Activated naive CD4-positive, alpha-beta T cell treated with anti-CD3 and anti-CD28 coated beads, Interleukin-2, amount 50 U/mL, for 72 hours (primary cell): ENCODE measurements at regions not wholly inside any gene's neighbourhood (a gene's known extent, or its start where the extent isn't known, plus 50 kb on each side); places are given as distances from the start of the nearest gene placed in this dataset.

Source experiments
- ATAC-seq, 2 donors: fragments of 150-1000 bp; cut with Tn5 transposase; 2 replicates each; pipeline ENCODE4 v1.10.0; 2021; ENCODE audit warnings: mild to moderate bottlenecking in 2 of 2, moderate library complexity in 2 of 2
- DNase-seq, 2 donors: peaks; one replicate each; pipeline ENCODE4 v3.0.0; 2021 to 2022; ENCODE audit warnings: low spot score in 2 of 2
- H3K27ac Mint-ChIP-seq, 2 donors: one replicate each; pipeline ENCODE4 v1.8.0; 2022; ENCODE audit warnings: mild to moderate bottlenecking in 2 of 2, mixed read lengths in 2 of 2
- H3K36me3 Mint-ChIP-seq, 2 donors: one replicate each; pipeline ENCODE4 v1.8.0; 2022; ENCODE audit warnings: mixed read lengths in 2 of 2
- H3K9me3 Mint-ChIP-seq, 2 donors: one replicate each; pipeline ENCODE4 v1.8.0; 2022; ENCODE audit warnings: mixed read lengths in 2 of 2

GRCh38 chr15:52866698-52867097 is 76.6 kb upstream of the ONECUT1 start:
- H3K27ac Mint-ChIP-seq, result no peak overlapping the region
- ATAC-seq, result no peak
- no peak for DNase-seq

DNA sequence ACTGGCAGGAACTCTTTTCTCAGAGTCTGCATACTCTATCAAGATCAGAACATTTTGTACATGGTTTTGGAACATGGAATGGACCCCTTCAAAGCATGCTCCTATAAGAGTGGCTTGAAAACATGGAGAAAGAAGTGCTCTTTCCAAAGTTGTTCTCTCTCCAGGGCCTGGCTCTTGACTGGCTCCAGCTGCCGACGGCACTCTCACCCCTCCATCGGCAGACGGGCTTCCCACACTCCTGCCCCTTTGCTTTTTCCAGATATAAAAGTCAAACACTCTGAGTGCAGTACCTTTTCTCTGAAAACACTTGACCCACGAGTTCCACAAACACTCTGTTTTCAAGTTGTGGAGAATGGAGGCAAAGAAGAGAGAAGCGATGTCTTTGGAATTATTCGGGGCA is 72.5 kb upstream of the ONECUT1 start:
- Mint-ChIP-seq H3K27ac (no peak overlapping the region), H3K9me3 (peaks cover 18% of the 10 kb centered on the region in 2 donors), H3K36me3 (peaks cover 0 to 15% of the 10 kb centered on the region in 2 donors)
- DNase-seq, result no peak
- ATAC-seq, result no peak

More at GRCh38 chr15:52866698-52867097, 76.6 kb upstream of the ONECUT1 start:
- Mint-ChIP-seq H3K36me3 (peaks cover 0 to 15% of the 10 kb centered on the region in 2 donors), H3K9me3 (peaks cover 18% of the 10 kb centered on the region in 2 donors)

DNA sequence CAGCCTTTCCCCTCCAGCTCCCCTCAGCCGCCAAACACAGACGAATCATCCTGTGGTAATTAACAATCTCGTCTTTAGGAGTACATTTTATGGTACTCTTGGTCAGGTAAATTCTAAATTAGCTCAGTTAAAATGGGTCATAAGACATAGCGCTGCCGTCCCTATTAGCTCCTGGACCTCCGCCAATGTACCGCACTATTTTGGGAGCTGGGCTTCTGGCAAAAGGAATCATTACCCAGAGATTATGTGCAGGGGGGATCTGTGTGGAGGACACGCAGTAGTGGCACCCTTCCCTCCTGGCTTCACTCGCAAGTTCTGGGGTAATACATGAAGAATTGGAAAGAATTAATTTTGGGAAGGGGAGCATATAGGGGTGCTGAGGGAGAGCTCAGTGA is 68.6 kb upstream of the ONECUT1 start:
- ATAC-seq (no peak), DNase-seq (no peak)
- no peaks in the 10 kb centered on the region for H3K9me3 Mint-ChIP-seq
- no peak overlapping the region for H3K27ac Mint-ChIP-seq
- no peaks in the 10 kb centered on the region for H3K36me3 Mint-ChIP-seq

- Mint-ChIP-seq H3K27ac (no peak overlapping the region), H3K9me3 (no peaks in the 10 kb centered on the region), H3K36me3 (no peaks in the 10 kb centered on the region)
- DNase-seq, result no peak
- no peak for ATAC-seq
Measured at GRCh38 chr15:52857937-52858781, 68.0 kb upstream of the ONECUT1 start.

- DNase-seq (no peak), ATAC-seq (no peak)
- Mint-ChIP-seq H3K9me3 (no peaks in the 10 kb centered on the region), H3K36me3 (no peaks in the 10 kb centered on the region), H3K27ac (no peak overlapping the region)
Measured at GRCh38 chr15:52857471-52857870, 67.3 kb upstream of the ONECUT1 start.

GRCh38 chr15:52856286-52856685 is 66.2 kb upstream of the ONECUT1 start:
- DNase-seq, result no peak
- Mint-ChIP-seq H3K27ac (no peak overlapping the region), H3K36me3 (no peaks in the 10 kb centered on the region), H3K9me3 (no peaks in the 10 kb centered on the region)
- no peak for ATAC-seq

DNA sequence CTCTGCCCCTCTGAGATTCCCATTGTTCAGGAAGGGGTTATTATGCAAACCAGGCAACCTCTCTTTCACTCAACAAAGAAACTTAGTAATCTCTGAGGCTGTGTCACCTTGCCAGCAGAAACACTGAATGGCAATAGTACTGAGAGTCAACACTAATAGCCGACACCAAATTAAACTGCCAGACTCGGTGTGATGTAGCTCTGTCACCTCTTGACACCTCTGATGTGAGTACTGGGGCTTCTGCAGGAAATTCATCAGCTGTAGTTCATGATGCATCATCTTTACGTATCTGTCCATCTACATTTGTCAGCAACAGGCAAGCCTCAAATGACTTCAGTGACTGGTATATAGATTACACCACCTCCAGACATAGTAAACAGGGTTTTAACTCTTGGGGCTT is 65.0 kb upstream of the ONECUT1 start:
- Mint-ChIP-seq H3K36me3 (no peaks in the 10 kb centered on the region), H3K27ac (no peak overlapping the region), H3K9me3 (no peaks in the 10 kb centered on the region)
- ATAC-seq (no peak), DNase-seq (no peak)

DNA sequence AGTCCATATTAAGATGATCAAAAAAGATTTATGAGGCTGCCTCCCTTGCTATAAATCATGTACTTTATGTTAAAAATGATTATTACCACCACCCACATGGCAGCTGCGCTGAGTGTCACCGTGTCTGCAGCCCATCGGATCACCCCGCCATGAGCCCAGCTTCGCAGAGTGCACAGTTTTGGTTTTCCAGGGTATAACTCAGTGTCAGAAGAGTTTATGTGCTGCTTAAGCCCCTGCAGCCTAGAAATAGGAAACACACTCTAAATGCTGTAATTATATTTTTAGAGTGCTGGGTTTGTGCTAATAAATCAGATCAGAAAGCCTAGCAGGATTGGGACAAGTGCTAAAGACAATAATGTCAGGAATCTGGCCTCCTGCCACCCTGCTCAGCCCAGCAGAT is 54.7 kb upstream of the ONECUT1 start:
- no peak overlapping the region for H3K27ac Mint-ChIP-seq
- DNase-seq, result no peak
- H3K9me3 Mint-ChIP-seq, result peaks cover 0 to 5% of the 10 kb centered on the region in 2 donors
- ATAC-seq, result no peak
- no peaks in the 10 kb centered on the region for H3K36me3 Mint-ChIP-seq
